ENCODE measurements at regions not wholly inside any gene's neighbourhood (a gene's known extent, or its start where the extent isn't known, plus 50 kb on each side); places are given as distances from the start of the nearest gene placed in this dataset.

GRCh38 chr12:30144777-30145683 is 361.3 kb upstream of the TMTC1 start:
- no peak for DNase-seq

- DNase-seq, result no peak
Measured at GRCh38 chr12:30142301-30142700, 358.6 kb upstream of the TMTC1 start.

- no peak for DNase-seq
Measured at GRCh38 chr12:30138483-30138882, 354.7 kb upstream of the TMTC1 start.

GRCh38 chr12:30136696-30137095 is 353.0 kb upstream of the TMTC1 start:
- DNase-seq, result no peak

- DNase-seq, result no peak
Measured at GRCh38 chr12:30135776-30136175, 352.0 kb upstream of the TMTC1 start.

- no peak for DNase-seq
Measured at GRCh38 chr12:30134229-30134628, 350.5 kb upstream of the TMTC1 start.

GRCh38 chr12:30126944-30127343 is 343.2 kb upstream of the TMTC1 start:
- no peak for DNase-seq

- DNase-seq, result no peak
Measured at GRCh38 chr12:30120522-30120921, 336.8 kb upstream of the TMTC1 start.

GRCh38 chr12:30117483-30117882 is 333.7 kb upstream of the TMTC1 start:
- DNase-seq, result no peak

- no peak for DNase-seq
Measured at GRCh38 chr12:30111719-30112118, 328.0 kb upstream of the TMTC1 start.

GRCh38 chr12:30110958-30111586 is 327.3 kb upstream of the TMTC1 start:
- DNase-seq, result no peak

- no peak for DNase-seq
Measured at GRCh38 chr12:30110498-30110897, 326.8 kb upstream of the TMTC1 start.

GRCh38 chr12:30108666-30109065 is 324.9 kb upstream of the TMTC1 start:
- no peak for DNase-seq

- DNase-seq, result no peak
Measured at GRCh38 chr12:30106204-30106965, 322.6 kb upstream of the TMTC1 start.

GRCh38 chr12:30105505-30105904 is 321.8 kb upstream of the TMTC1 start:
- no peak for DNase-seq

GRCh38 chr12:30104971-30105370 is 321.2 kb upstream of the TMTC1 start:
- no peak for DNase-seq

GRCh38 chr12:30100741-30101140 is 317.0 kb upstream of the TMTC1 start:
- DNase-seq, result no peak

GRCh38 chr12:30098677-30099076 is 314.9 kb upstream of the TMTC1 start:
- DNase-seq, result no peak

GRCh38 chr12:30095511-30095910 is 311.8 kb upstream of the TMTC1 start:
- no peak for DNase-seq

GRCh38 chr12:30092983-30093617 is 309.4 kb upstream of the TMTC1 start:
- DNase-seq, result no peak

- DNase-seq, result no peak
Measured at GRCh38 chr12:30090258-30090657, 306.5 kb upstream of the TMTC1 start.

- DNase-seq, result no peak
Measured at GRCh38 chr12:30088259-30088995, 304.7 kb upstream of the TMTC1 start.

All from NCI-H2107 (cell line).